HG02642 (cell line): ENCODE measurements at regions not wholly inside any gene's neighbourhood (a gene's known extent, or its start where the extent isn't known, plus 50 kb on each side); places are given as distances from the start of the nearest gene placed in this dataset.

ENCODE experiments used
- ATAC-seq: cut with Tn5 transposase; IDR thresholded peaks from one replicate; pipeline ENCODE4 v1.9.1; 2021; ENCODE audit warnings: mild to moderate bottlenecking; ENCODE audit not compliant: unreplicated experiment, poor library complexity

GRCh38 chr6:30396833-30397479 lies 52.0 kb downstream of the RPP21 start:
- ATAC-seq = peak; percentile 76

GRCh38 chr6:30397697-30398096 lies 52.7 kb downstream of the RPP21 start:
- no peak for ATAC-seq

GRCh38 chr6:30399390-30400058 lies 54.6 kb downstream of the RPP21 start:
- no peak for ATAC-seq

GRCh38 chr6:30405934-30406333 lies 61.0 kb downstream of the RPP21 start:
- ATAC-seq = no peak

GRCh38 chr6:30409184-30409583 lies 64.2 kb downstream of the RPP21 start:
- ATAC-seq = no peak

GRCh38 chr6:30411515-30412207 lies 66.7 kb downstream of the RPP21 start:
- no peak for ATAC-seq

GRCh38 chr6:30418448-30418847 lies 70.9 kb upstream of the HLA-E start:
- no peak for ATAC-seq

GRCh38 chr6:30424549-30424948 lies 64.8 kb upstream of the HLA-E start:
- ATAC-seq = no peak
